ENCODE measurements at regions not wholly inside any gene's neighbourhood (a gene's known extent, or its start where the extent isn't known, plus 50 kb on each side); places are given as distances from the start of the nearest gene placed in this dataset.

DNA sequence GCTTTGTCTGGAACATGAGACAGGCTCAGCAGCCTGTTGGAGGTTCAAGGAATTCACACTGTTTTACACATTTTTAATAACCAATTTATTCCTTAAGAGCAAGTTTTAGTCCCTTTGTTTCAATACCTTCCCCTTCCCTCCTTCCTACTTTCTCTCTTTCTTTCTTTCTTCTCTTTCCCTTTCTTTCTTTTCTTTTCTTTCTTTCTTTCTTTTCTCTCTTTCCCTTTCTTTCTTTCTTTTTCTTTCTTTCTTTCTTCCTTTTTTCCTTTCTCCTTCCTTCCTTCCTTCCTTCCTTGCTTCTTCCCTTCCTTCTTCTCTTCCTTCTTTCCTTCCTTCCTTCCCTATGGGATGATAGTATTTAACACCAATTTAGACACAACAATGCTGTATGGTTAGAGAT, 164.2 kb downstream of the CENPF start:
- TF ChIP-seq, protein P1, sequence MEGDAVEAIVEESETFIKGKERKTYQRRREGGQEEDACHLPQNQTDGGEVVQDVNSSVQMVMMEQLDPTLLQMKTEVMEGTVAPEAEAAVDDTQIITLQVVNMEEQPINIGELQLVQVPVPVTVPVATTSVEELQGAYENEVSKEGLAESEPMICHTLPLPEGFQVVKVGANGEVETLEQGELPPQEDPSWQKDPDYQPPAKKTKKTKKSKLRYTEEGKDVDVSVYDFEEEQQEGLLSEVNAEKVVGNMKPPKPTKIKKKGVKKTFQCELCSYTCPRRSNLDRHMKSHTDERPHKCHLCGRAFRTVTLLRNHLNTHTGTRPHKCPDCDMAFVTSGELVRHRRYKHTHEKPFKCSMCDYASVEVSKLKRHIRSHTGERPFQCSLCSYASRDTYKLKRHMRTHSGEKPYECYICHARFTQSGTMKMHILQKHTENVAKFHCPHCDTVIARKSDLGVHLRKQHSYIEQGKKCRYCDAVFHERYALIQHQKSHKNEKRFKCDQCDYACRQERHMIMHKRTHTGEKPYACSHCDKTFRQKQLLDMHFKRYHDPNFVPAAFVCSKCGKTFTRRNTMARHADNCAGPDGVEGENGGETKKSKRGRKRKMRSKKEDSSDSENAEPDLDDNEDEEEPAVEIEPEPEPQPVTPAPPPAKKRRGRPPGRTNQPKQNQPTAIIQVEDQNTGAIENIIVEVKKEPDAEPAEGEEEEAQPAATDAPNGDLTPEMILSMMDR (IDR thresholded peaks at IDR 0.05): no peak
- TF ChIP-seq POLR2AphosphoS5 (IDR thresholded peaks at IDR 0.05) (no peak), POLR2A (IDR thresholded peaks at IDR 0.05) (no peak)

Data from breast epithelium (tissue), 3 donors.